AG04450 (cell line): ENCODE measurements at regions not wholly inside any gene's neighbourhood (a gene's known extent, or its start where the extent isn't known, plus 50 kb on each side); places are given as distances from the start of the nearest gene placed in this dataset.

Experiments used
- CTCF ChIA-PET: fragments of 300-600, 350-600 bp; formaldehyde crosslinking; extraction: SDS; loops from one replicate; lab custom pipeline; 2022; ENCODE audit warnings: antibody characterized with exemption, inconsistent platforms; lab: Charles Lee
- POLR2A ChIA-PET: fragments of 350-600 bp; formaldehyde crosslinking; extraction: SDS; loops from one replicate; lab custom pipeline; 2021; ENCODE audit warnings: antibody characterized with exemption, inconsistent platforms; lab: Yijun Ruan, JAX
- DNase-seq: peaks from one replicate; pipeline ENCODE4 v3.0.0-alpha.2; 2011; ENCODE audit warnings: low read depth, low spot score
- H3K27ac ChIP-seq: one replicate; pipeline ENCODE4 v1.5.1; 2012; ENCODE audit warnings: low read depth, low read length, control low read depth
- H3K27me3 ChIP-seq: one replicate; pipeline ENCODE4 v1.6.0; 2012; ENCODE audit warnings: low read length; ENCODE audit not compliant: control insufficient read depth, insufficient read depth
- H3K4me3 ChIP-seq: 2 replicates; pipeline ENCODE4 v1.5.1; 2011; ENCODE audit warnings: mild to moderate bottlenecking, low read depth, low read length, control low read depth
- H3K9me3 ChIP-seq: 2 replicates; pipeline ENCODE4 v1.5.1; 2012; ENCODE audit warnings: low read length; ENCODE audit not compliant: control insufficient read depth, insufficient read depth
- CTCF ChIP-seq: IDR thresholded peaks from 2 replicates; pipeline ENCODE4 v1.5.1; 2011; ENCODE audit warnings: low read depth, low read length, control low read depth, inconsistent platforms

- no peak for DNase-seq
- H3K4me3 ChIP-seq = no peak overlapping the region
- CTCF ChIA-PET = no interaction called here
- no peaks in the 10 kb centered on the region for H3K9me3 ChIP-seq
- no peaks in the 10 kb centered on the region for H3K27me3 ChIP-seq
- POLR2A ChIA-PET = no interaction called here
- no peak overlapping the region for H3K27ac ChIP-seq
- TF ChIP-seq CTCF = no peak
These were observed 152.7 kb upstream of the CAMK1G start for GRCh38 chr1:209430821-209431259.

- ChIA-PET POLR2A (no interaction called here), CTCF (no interaction called here)
- no peak overlapping the region for H3K4me3 ChIP-seq
- H3K27ac ChIP-seq = no peak overlapping the region
- TF ChIP-seq CTCF = no peak
- H3K27me3 ChIP-seq = no peaks in the 10 kb centered on the region
- no peak for DNase-seq
- H3K9me3 ChIP-seq = no peaks in the 10 kb centered on the region
These were observed 152.1 kb upstream of the CAMK1G start for GRCh38 chr1:209431402-209431801.

GRCh38 chr1:209431813-209432442 is 151.6 kb upstream of the CAMK1G start:
- POLR2A ChIA-PET = no interaction called here
- no peak for TF ChIP-seq CTCF
- CTCF ChIA-PET = no interaction called here

GRCh38 chr1:209432443-209432825 is 151.1 kb upstream of the CAMK1G start:
- DNase-seq = no peak
- no peak overlapping the region for H3K27ac ChIP-seq
- no peaks in the 10 kb centered on the region for H3K9me3 ChIP-seq
- H3K4me3 ChIP-seq = no peak overlapping the region
- no peak for TF ChIP-seq CTCF
- ChIA-PET POLR2A (no interaction called here), CTCF (interaction anchor here (1.5 kb wide), 1 partner anchor 78 kb away, joined by 3 read pairs; no protein-coding TSS in a partner anchor)
- H3K27me3 ChIP-seq = no peaks in the 10 kb centered on the region

More at GRCh38 chr1:209431813-209432442, 151.6 kb upstream of the CAMK1G start:
- no peaks in the 10 kb centered on the region for H3K9me3 ChIP-seq
- H3K27me3 ChIP-seq = no peaks in the 10 kb centered on the region
- no peak overlapping the region for H3K27ac ChIP-seq
- no peak overlapping the region for H3K4me3 ChIP-seq
- DNase-seq = no peak

GRCh38 chr1:209433649-209434031 is 149.9 kb upstream of the CAMK1G start:
- no peaks in the 10 kb centered on the region for H3K9me3 ChIP-seq
- no peak for TF ChIP-seq CTCF
- no peak for DNase-seq
- no peak overlapping the region for H3K27ac ChIP-seq
- no peak overlapping the region for H3K4me3 ChIP-seq
- no peaks in the 10 kb centered on the region for H3K27me3 ChIP-seq
- ChIA-PET CTCF (interaction anchor here (1.4 to 6.1 kb wide), 3 partner anchors 79 to 231 kb away, joined by 3 to 43 read pairs (median 3); no protein-coding TSS in a partner anchor), POLR2A (no interaction called here)
